Lower lobe of right lung (tissue), 2 donors: ENCODE measurements at regions not wholly inside any gene's neighbourhood (a gene's known extent, or its start where the extent isn't known, plus 50 kb on each side); places are given as distances from the start of the nearest gene placed in this dataset.

Experiments
- ATAC-seq, 2 donors: fragments of 200-7000 bp; cut with Tn5 transposase; one replicate each; pipeline ENCODE4 v1.9.1; 2020 to 2022; ENCODE audit warnings: mild to moderate bottlenecking in 2 of 2, moderate library complexity in 2 of 2
- DNase-seq: peaks from one replicate; pipeline ENCODE4 v3.0.0-alpha.2; 2020
- H3K27ac ChIP-seq: fragments of 200-600 bp; one replicate; pipeline ENCODE4 v1.8.0; 2022
- H3K27me3 ChIP-seq: fragments of 200-600 bp; one replicate; pipeline ENCODE4 v1.8.0; 2022; ENCODE audit warnings: low read depth
- H3K36me3 ChIP-seq: fragments of 200-600 bp; one replicate; pipeline ENCODE4 v1.8.0; 2022; ENCODE audit warnings: mild to moderate bottlenecking
- H3K4me1 ChIP-seq: fragments of 200-600 bp; one replicate; pipeline ENCODE4 v1.8.0; 2022
- H3K4me3 ChIP-seq: fragments of 200-600 bp; one replicate; pipeline ENCODE4 v1.8.0; 2022; ENCODE audit warnings: mild to moderate bottlenecking
- H3K9me3 ChIP-seq: fragments of 200-600 bp; one replicate; pipeline ENCODE4 v1.8.0; 2022
- CTCF ChIP-seq: fragments of 200-600 bp; IDR thresholded peaks from one replicate; pipeline ENCODE4 v1.8.0; 2022; ENCODE audit warnings: antibody characterized with exemption, mild to moderate bottlenecking
- intact Hi-C: fragments of 100-400 bp; cut with DNase I; formaldehyde crosslinking; loops from one replicate; pipeline ENCODE4 v1.11.0; 2022
- donor health status: DM: no; HTN: yes; CAD: no; lungs with severe emphysema.

- no peaks in the 10 kb centered on the region for H3K27me3 ChIP-seq
- no peaks in the 10 kb centered on the region for H3K4me1 ChIP-seq
- H3K27ac ChIP-seq, result no peak overlapping the region
- no peaks in the 10 kb centered on the region for H3K9me3 ChIP-seq
- intact Hi-C loops, result no loop called here
- no peak for TF ChIP-seq CTCF
- H3K4me3 ChIP-seq, result no peak overlapping the region
- ATAC-seq, result no peak
- H3K36me3 ChIP-seq, result no peaks in the 10 kb centered on the region
- no peak for DNase-seq
Observed at GRCh38 chr5:165305596-165305995, 1800.2 kb downstream of the MAT2B start.

DNA sequence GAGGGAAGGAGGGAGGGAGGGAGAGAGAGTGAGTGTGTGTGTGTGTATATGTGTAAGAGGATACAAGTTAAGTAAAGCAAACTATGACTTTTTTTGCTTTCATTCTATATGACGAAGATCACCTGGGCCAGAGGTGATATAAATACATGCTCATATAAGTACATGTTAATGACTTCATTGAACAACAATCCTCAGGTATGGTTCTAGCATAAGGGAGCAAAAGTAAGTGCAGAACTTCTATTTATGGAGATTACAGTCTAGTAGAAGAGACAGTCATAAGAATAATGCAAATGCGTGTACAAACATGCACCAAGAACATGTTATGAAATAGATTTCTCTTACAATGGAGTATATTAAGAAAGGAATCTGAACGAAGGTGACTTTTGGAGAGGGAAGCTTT, 1804.0 kb downstream of the MAT2B start:
- no peaks in the 10 kb centered on the region for H3K4me1 ChIP-seq
- TF ChIP-seq CTCF, result no peak
- intact Hi-C loops, result no loop called here

GRCh38 chr5:165310031-165310430, 1804.6 kb downstream of the MAT2B start:
- no peaks in the 10 kb centered on the region for H3K9me3 ChIP-seq
- no peak overlapping the region for H3K4me3 ChIP-seq
- intact Hi-C loops, result no loop called here
- no peak for TF ChIP-seq CTCF
- ATAC-seq, result no peak
- H3K27me3 ChIP-seq, result no peaks in the 10 kb centered on the region
- H3K4me1 ChIP-seq, result no peaks in the 10 kb centered on the region
- no peaks in the 10 kb centered on the region for H3K36me3 ChIP-seq
- DNase-seq, result no peak
- H3K27ac ChIP-seq, result no peak overlapping the region

More for the DNA sequence above, 1804.0 kb downstream of the MAT2B start:
- no peak overlapping the region for H3K27ac ChIP-seq
- H3K9me3 ChIP-seq, result no peaks in the 10 kb centered on the region
- no peaks in the 10 kb centered on the region for H3K36me3 ChIP-seq
- H3K27me3 ChIP-seq, result no peaks in the 10 kb centered on the region
- H3K4me3 ChIP-seq, result no peak overlapping the region
- DNase-seq (no peak), ATAC-seq (no peak)

GRCh38 chr5:165321912-165322311, 1816.5 kb downstream of the MAT2B start:
- no peak for ATAC-seq
- Histone ChIP-seq H3K27me3 (no peaks in the 10 kb centered on the region), H3K9me3 (no peaks in the 10 kb centered on the region), H3K4me3 (no peak overlapping the region), H3K27ac (no peak overlapping the region), H3K4me1 (no peaks in the 10 kb centered on the region), H3K36me3 (no peaks in the 10 kb centered on the region)
- TF ChIP-seq CTCF, result no peak
- no peak for DNase-seq
- intact Hi-C loops, result no loop called here

DNA sequence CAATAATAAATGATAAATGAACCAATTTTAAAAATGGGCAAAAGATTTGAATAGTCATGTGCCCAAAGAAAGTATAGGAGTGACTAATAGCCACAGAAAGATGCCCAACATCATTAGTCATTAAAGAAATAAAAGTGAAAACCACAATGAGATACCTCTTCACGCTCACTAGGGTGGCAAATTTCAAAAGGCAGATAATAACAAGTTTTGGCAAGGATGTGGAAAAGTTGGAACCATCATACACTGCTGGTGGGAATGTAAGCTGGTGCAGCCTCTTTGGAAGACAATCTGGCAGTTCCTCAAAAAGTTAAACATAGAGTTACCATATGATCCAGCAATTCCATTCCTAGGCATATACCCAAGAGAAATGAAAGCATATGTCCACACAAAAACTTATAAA, 1819.8 kb downstream of the MAT2B start:
- intact Hi-C loops, result no loop called here
- no peak for DNase-seq
- H3K4me3 ChIP-seq, result no peak overlapping the region
- H3K36me3 ChIP-seq, result no peaks in the 10 kb centered on the region
- TF ChIP-seq CTCF, result no peak
- no peak overlapping the region for H3K27ac ChIP-seq
- no peaks in the 10 kb centered on the region for H3K27me3 ChIP-seq
- no peaks in the 10 kb centered on the region for H3K9me3 ChIP-seq
- no peaks in the 10 kb centered on the region for H3K4me1 ChIP-seq
- no peak for ATAC-seq

DNA sequence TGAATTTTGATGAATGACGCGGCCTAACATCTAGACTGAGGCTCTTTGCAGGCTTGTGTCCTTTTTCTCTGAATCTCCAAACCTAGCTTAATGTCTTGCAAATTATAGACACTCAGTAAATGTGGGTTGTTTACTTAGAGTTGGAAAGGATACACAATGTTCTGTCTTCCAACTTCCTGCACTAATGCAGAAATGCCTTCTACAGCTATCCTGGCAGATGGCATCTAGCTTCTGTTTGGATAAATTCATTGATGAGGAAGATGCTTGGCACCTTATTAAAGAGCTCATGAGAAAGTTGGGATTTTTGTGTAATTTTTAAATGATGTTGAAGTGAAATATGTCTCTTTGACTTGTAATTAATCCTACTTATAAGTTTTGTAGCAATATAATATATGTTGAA, 1822.2 kb downstream of the MAT2B start:
- no peak overlapping the region for H3K27ac ChIP-seq
- TF ChIP-seq CTCF, result no peak
- H3K9me3 ChIP-seq, result no peaks in the 10 kb centered on the region
- DNase-seq (no peak), ATAC-seq (no peak)
- H3K27me3 ChIP-seq, result no peaks in the 10 kb centered on the region
- intact Hi-C loops, result no loop called here
- H3K4me1 ChIP-seq, result no peaks in the 10 kb centered on the region
- H3K4me3 ChIP-seq, result no peak overlapping the region
- H3K36me3 ChIP-seq, result no peaks in the 10 kb centered on the region
